ENCODE measurements at regions not wholly inside any gene's neighbourhood (a gene's known extent, or its start where the extent isn't known, plus 50 kb on each side); places are given as distances from the start of the nearest gene placed in this dataset.

DNA sequence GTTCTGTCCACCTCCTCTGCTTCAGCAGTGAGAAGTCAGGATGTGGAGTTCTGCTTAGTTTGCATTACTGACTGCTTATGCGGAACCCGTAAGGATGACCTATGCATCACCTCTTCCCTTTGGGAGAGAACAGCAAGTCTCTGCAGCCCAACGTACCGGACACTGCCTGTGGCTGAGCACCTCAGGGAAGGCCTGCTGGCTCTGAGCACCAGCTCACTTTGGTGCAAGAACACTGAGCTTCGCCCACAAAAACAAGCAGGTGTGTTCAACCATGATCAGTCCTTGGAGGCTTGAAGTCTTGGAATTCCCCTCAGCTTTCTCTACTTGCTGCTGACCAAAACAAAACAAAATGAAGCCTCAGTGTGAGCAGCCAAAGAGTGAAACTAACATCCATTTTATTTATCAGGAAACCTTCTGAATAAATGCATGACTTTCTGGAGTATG lies 52.7 kb upstream of the NCK2 start:
- no peak overlapping the region for H3K9ac ChIP-seq (ENCODE audit: low read depth in 1 of 2, low read length in 2 of 2)
- WGBS, result 65% methylated on average over 5 of the region's 5 CpGs
- H3K27me3 ChIP-seq (ENCODE audit: control insufficient read depth in 4 of 4, insufficient read depth in 4 of 4, low read length in 3 of 4), result no peaks in the 10 kb centered on the region
- H3K4me3 ChIP-seq (ENCODE audit: low read depth in 1 of 3, low read length in 3 of 3), result no peak overlapping the region
- H3K36me3 ChIP-seq (ENCODE audit: control insufficient read depth in 4 of 4, insufficient read depth in 3 of 4, low read depth in 1 of 4, low read length in 3 of 4), result no peaks in the 10 kb centered on the region
- TF ChIP-seq, protein P1, sequence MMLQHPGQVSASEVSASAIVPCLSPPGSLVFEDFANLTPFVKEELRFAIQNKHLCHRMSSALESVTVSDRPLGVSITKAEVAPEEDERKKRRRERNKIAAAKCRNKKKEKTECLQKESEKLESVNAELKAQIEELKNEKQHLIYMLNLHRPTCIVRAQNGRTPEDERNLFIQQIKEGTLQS (IDR thresholded peaks at IDR 0.05), result no peak
- TF ChIP-seq RXRA (IDR thresholded peaks at IDR 0.05) (no peak), NR2F2 (IDR thresholded peaks at IDR 0.05) (no peak), HNF4G (IDR thresholded peaks at IDR 0.05) (no peak), RAD21 (IDR thresholded peaks at IDR 0.05) (no peak), FOXA2 (IDR thresholded peaks at IDR 0.05) (no peak), GABPA (IDR thresholded peaks at IDR 0.05 in 1 of 2, conservative IDR thresholded peaks at IDR 0.05 in 1 of 2) (no peak), TAF1 (conservative IDR thresholded peaks at IDR 0.05) (no peak), REST (IDR thresholded peaks at IDR 0.05) (no peak), MAX (IDR thresholded peaks at IDR 0.05) (no peak), YY1 (IDR thresholded peaks at IDR 0.05) (no peak), FOXA1 (IDR thresholded peaks at IDR 0.05) (no peak), SP1 (IDR thresholded peaks at IDR 0.05) (no peak), EGR1 (IDR thresholded peaks at IDR 0.05; ENCODE audit: low read depth in 2 of 2) (no peak), HNF4A (conservative IDR thresholded peaks at IDR 0.05) (no peak), JUND (IDR thresholded peaks at IDR 0.05) (no peak)
- TF ChIP-seq, protein P2, sequence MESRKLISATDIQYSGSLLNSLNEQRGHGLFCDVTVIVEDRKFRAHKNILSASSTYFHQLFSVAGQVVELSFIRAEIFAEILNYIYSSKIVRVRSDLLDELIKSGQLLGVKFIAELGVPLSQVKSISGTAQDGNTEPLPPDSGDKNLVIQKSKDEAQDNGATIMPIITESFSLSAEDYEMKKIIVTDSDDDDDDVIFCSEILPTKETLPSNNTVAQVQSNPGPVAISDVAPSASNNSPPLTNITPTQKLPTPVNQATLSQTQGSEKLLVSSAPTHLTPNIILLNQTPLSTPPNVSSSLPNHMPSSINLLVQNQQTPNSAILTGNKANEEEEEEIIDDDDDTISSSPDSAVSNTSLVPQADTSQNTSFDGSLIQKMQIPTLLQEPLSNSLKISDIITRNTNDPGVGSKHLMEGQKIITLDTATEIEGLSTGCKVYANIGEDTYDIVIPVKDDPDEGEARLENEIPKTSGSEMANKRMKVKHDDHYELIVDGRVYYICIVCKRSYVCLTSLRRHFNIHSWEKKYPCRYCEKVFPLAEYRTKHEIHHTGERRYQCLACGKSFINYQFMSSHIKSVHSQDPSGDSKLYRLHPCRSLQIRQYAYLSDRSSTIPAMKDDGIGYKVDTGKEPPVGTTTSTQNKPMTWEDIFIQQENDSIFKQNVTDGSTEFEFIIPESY (IDR thresholded peaks at IDR 0.05), result no peak
- TF ChIP-seq, protein P3, sequence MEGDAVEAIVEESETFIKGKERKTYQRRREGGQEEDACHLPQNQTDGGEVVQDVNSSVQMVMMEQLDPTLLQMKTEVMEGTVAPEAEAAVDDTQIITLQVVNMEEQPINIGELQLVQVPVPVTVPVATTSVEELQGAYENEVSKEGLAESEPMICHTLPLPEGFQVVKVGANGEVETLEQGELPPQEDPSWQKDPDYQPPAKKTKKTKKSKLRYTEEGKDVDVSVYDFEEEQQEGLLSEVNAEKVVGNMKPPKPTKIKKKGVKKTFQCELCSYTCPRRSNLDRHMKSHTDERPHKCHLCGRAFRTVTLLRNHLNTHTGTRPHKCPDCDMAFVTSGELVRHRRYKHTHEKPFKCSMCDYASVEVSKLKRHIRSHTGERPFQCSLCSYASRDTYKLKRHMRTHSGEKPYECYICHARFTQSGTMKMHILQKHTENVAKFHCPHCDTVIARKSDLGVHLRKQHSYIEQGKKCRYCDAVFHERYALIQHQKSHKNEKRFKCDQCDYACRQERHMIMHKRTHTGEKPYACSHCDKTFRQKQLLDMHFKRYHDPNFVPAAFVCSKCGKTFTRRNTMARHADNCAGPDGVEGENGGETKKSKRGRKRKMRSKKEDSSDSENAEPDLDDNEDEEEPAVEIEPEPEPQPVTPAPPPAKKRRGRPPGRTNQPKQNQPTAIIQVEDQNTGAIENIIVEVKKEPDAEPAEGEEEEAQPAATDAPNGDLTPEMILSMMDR (IDR thresholded peaks at IDR 0.05; ENCODE audit: low read depth, low read length, missing input control), result no peak
- no peak overlapping the region for H3K27ac ChIP-seq (ENCODE audit: low read depth in 1 of 2, low read length in 2 of 2)
- H3K4me1 ChIP-seq (ENCODE audit: control insufficient read depth in 4 of 4, insufficient read depth in 4 of 4, low read length in 3 of 4), result no peaks in the 10 kb centered on the region
- no peak for DNase-seq (ENCODE audit: low spot score)
- no peaks in the 10 kb centered on the region for H3K9me3 ChIP-seq (ENCODE audit: control insufficient read depth in 4 of 4, low read length in 3 of 4)

Measured in liver (tissue), 8 donors.